Pancreas (tissue), 10 donors: ENCODE measurements at regions not wholly inside any gene's neighbourhood (a gene's known extent, or its start where the extent isn't known, plus 50 kb on each side); places are given as distances from the start of the nearest gene placed in this dataset.

ENCODE experiments used
- ATAC-seq, 4 donors: fragments of 200-7000 bp; cut with Tn5 transposase; one replicate each; pipeline versions ENCODE4 v1.8.0 to v1.9.1; 2020; ENCODE audit warnings: mild to moderate bottlenecking in 4 of 4, moderate library complexity in 4 of 4
- DNase-seq, 6 donors: peaks; one replicate each; pipeline ENCODE4 v3.0.0-alpha.2; 2020
- FAIRE-seq: peaks from 2 replicates; lab custom pipeline; 2012; peaks lifted over from hg19 to GRCh38; lab: Jason Lieb, UNC
- H3K27ac ChIP-seq, 4 donors: fragments of 200-600 bp; sonication (generic); 1 replicate in 3 of 4; 2 replicates in 1 of 4; pipeline versions ENCODE4 v1.5.0 to v1.8.0; 2020
- H3K27me3 ChIP-seq, 4 donors: fragments of 200-600 bp; one replicate each; pipeline ENCODE4 v1.8.0; 2021
- H3K36me3 ChIP-seq, 3 donors: fragments of 200-600 bp; sonication (generic) in 1 of 3; one replicate each; pipeline versions ENCODE4 v1.5.0 to v1.8.0; 2020 to 2021
- H3K4me1 ChIP-seq, 3 donors: fragments of 200-600 bp; one replicate each; pipeline ENCODE4 v1.8.0; 2021
- H3K4me3 ChIP-seq, 4 donors: fragments of 200-600 bp; sonication (generic) in 2 of 4; one replicate each; pipeline versions ENCODE4 v1.5.0 to v1.8.0; 2020 to 2021
- H3K9me3 ChIP-seq, 4 donors: fragments of 200-600 bp; one replicate each; pipeline ENCODE4 v1.8.0; 2021
- CTCF ChIP-seq, 4 donors: fragments of 200-600 bp; sonication (generic) in 3 of 4; IDR thresholded peaks; one replicate each; pipeline versions ENCODE4 v1.5.0 to v1.8.0; 2021; ENCODE audit warnings: antibody characterized with exemption in 4 of 4
- WGBS, 2 donors: extraction: QIAGEN DNeasy Blood & Tissue Kit; methylation state at CpG; one replicate each; pipeline ENCODE4 v1.1.7; 2013; 5-methylcytosine and 5-hydroxymethylcytosine counted together
- intact Hi-C, 3 donors: fragments of 100-400 bp; cut with DNase I; formaldehyde crosslinking; loops; one replicate each; pipeline versions ENCODE4 v1.11.1 to v1.14.2; 2022
- donor health status: healthy with polysubstance abuse.
- donor health status: DM: no; HTN: no; CAD: no; lungs with moderate emphysema.
- donor health status: DM: no; HTN: no; CAD: no.
- donor health status: control.
- donor health status: control.
- donor health status: Bipolar disorder and iron deficiency.
- donor health status: DM: yes; HTN: yes; CAD: no.
- donor health status: DM: no; HTN: no; CAD: no.
- donor health status: DM: no; HTN: no; CAD: no.
- donor health status: DM: yes; HTN: yes; CAD: no.

GRCh38 chr14:46596236-46596635 lies 55.3 kb downstream of the RPL10L start:
- FAIRE-seq (no peak), DNase-seq (no peak), ATAC-seq (no peak)
- no peaks in the 10 kb centered on the region for H3K36me3 ChIP-seq
- no peak overlapping the region for H3K4me3 ChIP-seq
- intact Hi-C loops, result no loop called here
- no peak for TF ChIP-seq CTCF (IDR thresholded peaks at IDR 0.05)
- H3K9me3 ChIP-seq, result no peaks in the 10 kb centered on the region
- no peaks in the 10 kb centered on the region for H3K27me3 ChIP-seq
- H3K4me1 ChIP-seq, result no peaks in the 10 kb centered on the region
- no peak overlapping the region for H3K27ac ChIP-seq

GRCh38 chr14:46582826-46583225 lies 68.8 kb downstream of the RPL10L start:
- Histone ChIP-seq H3K36me3 (no peaks in the 10 kb centered on the region), H3K4me1 (no peaks in the 10 kb centered on the region), H3K4me3 (no peak overlapping the region), H3K9me3 (no peaks in the 10 kb centered on the region), H3K27me3 (no peaks in the 10 kb centered on the region), H3K27ac (no peak overlapping the region)
- intact Hi-C loops, result no loop called here
- ATAC-seq (no peak), DNase-seq (no peak), FAIRE-seq (no peak)
- WGBS, 2 donors, result 55 to 57% methylated on average over 1 of the region's 1 CpG
- no peak for TF ChIP-seq CTCF (IDR thresholded peaks at IDR 0.05)

GRCh38 chr14:46581036-46581671 lies 70.4 kb downstream of the RPL10L start:
- Histone ChIP-seq H3K27ac (no peak overlapping the region), H3K27me3 (no peaks in the 10 kb centered on the region), H3K4me1 (no peaks in the 10 kb centered on the region), H3K4me3 (no peak overlapping the region), H3K36me3 (no peaks in the 10 kb centered on the region), H3K9me3 (no peaks in the 10 kb centered on the region)
- intact Hi-C loops, result no loop called here
- 26 to 38% methylated on average over 5 of the region's 5 CpGs for WGBS, 2 donors
- TF ChIP-seq CTCF (IDR thresholded peaks at IDR 0.05), result no peak
- FAIRE-seq (no peak), ATAC-seq (no peak), DNase-seq (no peak)

GRCh38 chr14:46574978-46575375 lies 76.6 kb downstream of the RPL10L start:
- no peaks in the 10 kb centered on the region for H3K27me3 ChIP-seq
- no peaks in the 10 kb centered on the region for H3K4me1 ChIP-seq
- intact Hi-C loops, result no loop called here
- no peak overlapping the region for H3K27ac ChIP-seq
- no peak for FAIRE-seq
- no peaks in the 10 kb centered on the region for H3K36me3 ChIP-seq
- H3K4me3 ChIP-seq, result no peak overlapping the region
- no peak for ATAC-seq
- H3K9me3 ChIP-seq, result no peaks in the 10 kb centered on the region
- TF ChIP-seq CTCF (IDR thresholded peaks at IDR 0.05), result no peak
- no peak for DNase-seq
- WGBS, 2 donors, result 40 to 55% methylated on average over 2 of the region's 2 CpGs

- H3K36me3 ChIP-seq, result no peaks in the 10 kb centered on the region
- WGBS, 2 donors, result 58% methylated on average over 3 of the region's 3 CpGs
- intact Hi-C loops, result no loop called here
- no peak for ATAC-seq
- no peaks in the 10 kb centered on the region for H3K4me1 ChIP-seq
- H3K27ac ChIP-seq, result no peak overlapping the region
- H3K9me3 ChIP-seq, result no peaks in the 10 kb centered on the region
- no peak for FAIRE-seq
- no peak for DNase-seq
- no peak overlapping the region for H3K4me3 ChIP-seq
- H3K27me3 ChIP-seq, result no peaks in the 10 kb centered on the region
- TF ChIP-seq CTCF (IDR thresholded peaks at IDR 0.05), result no peak
These were observed 77.2 kb downstream of the RPL10L start for GRCh38 chr14:46574221-46574977.
